ENCODE measurements at regions not wholly inside any gene's neighbourhood (a gene's known extent, or its start where the extent isn't known, plus 50 kb on each side); places are given as distances from the start of the nearest gene placed in this dataset.

DNA sequence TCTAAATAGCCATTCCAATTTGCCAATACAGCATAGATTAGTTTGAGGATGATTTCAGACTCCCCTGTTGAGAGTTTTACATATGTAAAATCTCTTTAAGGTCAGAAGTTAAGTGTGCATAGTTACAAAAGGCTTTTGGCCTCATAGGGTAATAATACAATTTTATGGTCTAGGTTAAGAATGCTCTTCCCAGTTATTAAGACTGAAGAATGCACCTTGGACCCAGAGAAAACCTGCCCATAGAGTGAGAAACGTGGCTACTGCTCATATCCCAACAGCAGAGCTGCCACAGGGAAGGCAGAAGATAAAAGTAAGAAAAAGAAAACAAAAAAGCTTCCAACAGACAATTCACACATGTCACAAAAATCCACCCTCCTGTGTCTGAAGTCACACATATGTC is 255.9 kb downstream of the LMO4 start:
- no peaks in the 10 kb centered on the region for H3K79me2 ChIP-seq (ENCODE audit: insufficient read depth, low read length)
- DNase-seq, result no peak
- peaks cover 22% of the 10 kb centered on the region for H3K4me1 Mint-ChIP-seq
- H3K27me3 Mint-ChIP-seq (ENCODE audit: low read depth in 3 of 3), result peaks cover 0 to 5% (median 0%) of the 10 kb centered on the region in 3 donors
- no peaks in the 10 kb centered on the region for H3K27me3 ChIP-seq (ENCODE audit: control insufficient read depth in 2 of 2, insufficient read depth in 2 of 2, low read length in 2 of 2)
- no peaks in the 10 kb centered on the region for H3K9me3 ChIP-seq (replicated peaks in 1 of 2; ENCODE audit: control insufficient read depth in 1 of 2, insufficient read depth in 1 of 2, low read length in 2 of 2)
- H3K4me3 Mint-ChIP-seq, result no peak overlapping the region
- no CpG with 5 or more reads among the region's 1 CpG for WGBS (ENCODE audit: insufficient coverage)
- H2AFZ ChIP-seq (ENCODE audit: insufficient read depth, low read depth, low read length, poor library complexity, severe bottlenecking), result no peak overlapping the region
- TF ChIP-seq CTCF (IDR thresholded peaks at IDR 0.05), result no peak
- H3K9ac ChIP-seq (ENCODE audit: insufficient read depth, low read length, poor library complexity, severe bottlenecking), result no peak overlapping the region
- no peaks in the 10 kb centered on the region for H4K20me1 ChIP-seq (ENCODE audit: insufficient read depth, low read length)
- no peak overlapping the region for H3K27ac ChIP-seq (ENCODE audit: low read depth in 1 of 2, low read length in 2 of 2)
- intact Hi-C loops (cut with micrococcal nuclease), result no loop called here
- H3K4me3 ChIP-seq (replicated peaks in 1 of 3; ENCODE audit: low read depth in 2 of 3, low read length in 3 of 3), result no peak overlapping the region
- H3K36me3 Mint-ChIP-seq, result no peaks in the 10 kb centered on the region
- H3K27ac Mint-ChIP-seq, result no peak overlapping the region
- H3K4me2 ChIP-seq (replicated peaks; ENCODE audit: extremely low read depth, low read length, poor library complexity, severe bottlenecking), result no peak overlapping the region
- no peaks in the 10 kb centered on the region for H3K36me3 ChIP-seq (replicated peaks in 1 of 2; ENCODE audit: control insufficient read depth in 1 of 2, insufficient read depth in 2 of 2, low read length in 2 of 2)
- H3K9me3 Mint-ChIP-seq, result peaks cover 0 to 5% (median 0%) of the 10 kb centered on the region in 7 donors
- H3K4me1 ChIP-seq (ENCODE audit: control insufficient read depth in 1 of 2, insufficient read depth in 2 of 2, low read length in 2 of 2), result peaks cover 12 to 15% of the 10 kb centered on the region in 2 donors

DNA sequence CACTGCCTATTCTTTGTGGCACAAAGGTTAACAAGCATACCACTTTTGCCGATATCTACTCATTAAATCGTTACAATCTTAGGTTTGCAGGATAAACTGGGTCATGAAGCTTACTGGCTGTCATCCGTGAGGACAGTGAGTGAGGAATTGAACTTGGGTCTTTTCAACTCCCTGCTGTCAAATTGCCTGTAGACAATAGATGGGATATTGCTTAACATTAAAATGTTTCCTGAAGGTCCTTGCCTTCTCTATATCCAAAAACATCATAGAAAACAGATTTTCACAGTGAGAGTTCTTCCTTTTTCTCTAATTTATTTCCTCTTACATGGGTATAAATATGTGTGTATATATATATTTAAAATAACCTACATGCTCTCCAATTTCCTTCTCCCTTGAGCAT is 257.8 kb downstream of the LMO4 start:
- Histone ChIP-seq H3K4me3 (replicated peaks in 1 of 3; ENCODE audit: low read depth in 2 of 3, low read length in 3 of 3) (no peak overlapping the region), H3K27ac (ENCODE audit: low read depth in 1 of 2, low read length in 2 of 2) (no peak overlapping the region), H3K9me3 (replicated peaks in 1 of 2; ENCODE audit: control insufficient read depth in 1 of 2, insufficient read depth in 1 of 2, low read length in 2 of 2) (no peaks in the 10 kb centered on the region), H3K4me1 (ENCODE audit: control insufficient read depth in 1 of 2, insufficient read depth in 2 of 2, low read length in 2 of 2) (peaks cover 12 to 15% of the 10 kb centered on the region in 2 donors), H3K9ac (ENCODE audit: insufficient read depth, low read length, poor library complexity, severe bottlenecking) (no peak overlapping the region), H3K4me2 (replicated peaks; ENCODE audit: extremely low read depth, low read length, poor library complexity, severe bottlenecking) (no peak overlapping the region), H2AFZ (ENCODE audit: insufficient read depth, low read depth, low read length, poor library complexity, severe bottlenecking) (no peak overlapping the region), H3K36me3 (replicated peaks in 1 of 2; ENCODE audit: control insufficient read depth in 1 of 2, insufficient read depth in 2 of 2, low read length in 2 of 2) (no peaks in the 10 kb centered on the region), H4K20me1 (ENCODE audit: insufficient read depth, low read length) (no peaks in the 10 kb centered on the region), H3K27me3 (ENCODE audit: control insufficient read depth in 2 of 2, insufficient read depth in 2 of 2, low read length in 2 of 2) (no peaks in the 10 kb centered on the region), H3K79me2 (ENCODE audit: insufficient read depth, low read length) (no peaks in the 10 kb centered on the region)
- no peak for TF ChIP-seq CTCF (IDR thresholded peaks at IDR 0.05)
- Mint-ChIP-seq H3K4me3 (no peak overlapping the region), H3K4me1 (peaks cover 22% of the 10 kb centered on the region), H3K27ac (no peak overlapping the region), H3K27me3 (ENCODE audit: low read depth in 3 of 3) (peaks cover 0 to 5% (median 2%) of the 10 kb centered on the region in 3 donors), H3K9me3 (peaks cover 0 to 4% (median 0%) of the 10 kb centered on the region in 7 donors), H3K36me3 (no peaks in the 10 kb centered on the region)
- no peak for DNase-seq
- 100% methylated on average over 2 of the region's 3 CpGs for WGBS (ENCODE audit: insufficient coverage)
- intact Hi-C loops (cut with micrococcal nuclease), result no loop called here

Measured in CD14-positive monocyte (primary cell).